Right ventricle myocardium inferior (tissue), 1 donor: ENCODE measurements at regions not wholly inside any gene's neighbourhood (a gene's known extent, or its start where the extent isn't known, plus 50 kb on each side); places are given as distances from the start of the nearest gene placed in this dataset.

Source experiments
- ATAC-seq: fragments of 200-7000 bp; cut with Tn5 transposase; one replicate; pipeline ENCODE4 v1.9.1; 2020; ENCODE audit warnings: mild to moderate bottlenecking, moderate library complexity
- DNase-seq: peaks from one replicate; pipeline ENCODE4 v3.0.0; 2021; ENCODE audit errors: missing footprints
- intact Hi-C: fragments of 100-400 bp; cut with DNase I; formaldehyde crosslinking; loops from one replicate; pipeline ENCODE4 v1.11.0; 2022
- donor health status: DM: no; HTN: yes; CAD: no; lungs with severe emphysema.

GRCh38 chr13:78258304-78258703 lies 339.7 kb upstream of the EDNRB start:
- no peak for ATAC-seq
- DNase-seq: no peak
- intact Hi-C loops: no loop called here

DNA sequence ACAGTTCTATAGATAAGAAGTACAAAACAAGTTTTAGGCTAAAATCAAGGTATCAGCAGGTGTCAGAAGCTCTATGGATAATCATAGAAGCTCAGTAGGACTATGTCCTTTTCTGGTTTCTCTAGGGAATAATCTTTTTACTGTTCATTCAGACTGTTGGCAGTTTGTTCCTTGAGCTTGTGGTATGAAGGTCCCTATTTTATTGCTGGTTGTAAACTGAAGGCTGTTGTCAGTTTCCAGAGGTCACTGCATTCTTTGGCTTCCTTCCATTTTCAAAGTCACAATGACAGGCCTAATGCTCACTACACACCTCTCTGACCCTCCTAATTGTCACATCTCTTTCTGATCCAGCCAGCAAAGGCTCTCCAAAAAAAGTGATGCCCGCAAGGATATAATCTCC lies 337.9 kb upstream of the EDNRB start:
- intact Hi-C loops: no loop called here
- ATAC-seq (no peak), DNase-seq (no peak)

DNA sequence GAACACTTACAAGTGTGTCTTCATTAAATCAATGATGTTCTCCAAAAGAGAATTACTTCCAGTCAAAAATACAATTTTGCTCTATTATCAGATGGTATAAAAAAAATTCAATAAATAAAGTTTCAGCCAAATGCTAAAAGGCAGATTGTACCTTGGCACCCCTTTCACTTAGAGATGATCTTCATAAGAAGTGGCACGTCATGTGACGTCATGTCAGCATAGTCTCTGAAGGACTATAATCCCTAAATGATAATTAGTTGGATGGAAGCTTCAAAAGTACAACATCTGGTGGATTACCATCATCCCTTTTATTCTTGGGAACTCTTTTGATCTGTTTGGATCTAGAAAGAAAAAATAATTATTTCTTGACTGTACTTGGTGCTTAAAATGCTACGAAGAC lies 335.5 kb upstream of the EDNRB start:
- DNase-seq: no peak
- no peak for ATAC-seq
- intact Hi-C loops: no loop called here

DNA sequence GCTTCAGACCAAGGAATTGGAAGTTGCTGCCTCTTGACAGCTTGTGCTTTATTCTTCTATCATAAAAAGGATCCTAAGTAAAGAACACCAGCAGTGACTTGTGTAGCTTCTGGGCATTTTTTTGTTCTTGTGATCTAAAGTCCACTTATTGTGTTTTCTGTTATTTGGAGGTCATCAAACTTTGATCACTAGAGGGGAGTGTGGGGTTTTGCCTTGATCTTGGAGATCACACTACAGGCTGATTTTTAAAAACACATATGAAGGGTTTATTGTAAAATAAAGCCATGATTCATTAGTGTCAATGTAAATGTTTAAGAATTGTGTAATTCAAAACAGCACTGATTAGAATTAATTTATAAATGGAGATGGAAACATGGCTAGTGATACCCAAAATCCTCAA lies 328.7 kb upstream of the EDNRB start:
- intact Hi-C loops: loop anchor here (10.0 kb wide), 1 partner anchor 437 kb away; no protein-coding TSS in a partner anchor
- no peak for ATAC-seq
- no peak for DNase-seq

- DNase-seq: peak; percentile 40
- no peak for ATAC-seq
- intact Hi-C loops: loop anchor here (5.0 to 10.0 kb wide), 2 partner anchors 443 to 736 kb away; no protein-coding TSS in a partner anchor
Measured at GRCh38 chr13:78241278-78241919, 322.8 kb upstream of the EDNRB start.

DNA sequence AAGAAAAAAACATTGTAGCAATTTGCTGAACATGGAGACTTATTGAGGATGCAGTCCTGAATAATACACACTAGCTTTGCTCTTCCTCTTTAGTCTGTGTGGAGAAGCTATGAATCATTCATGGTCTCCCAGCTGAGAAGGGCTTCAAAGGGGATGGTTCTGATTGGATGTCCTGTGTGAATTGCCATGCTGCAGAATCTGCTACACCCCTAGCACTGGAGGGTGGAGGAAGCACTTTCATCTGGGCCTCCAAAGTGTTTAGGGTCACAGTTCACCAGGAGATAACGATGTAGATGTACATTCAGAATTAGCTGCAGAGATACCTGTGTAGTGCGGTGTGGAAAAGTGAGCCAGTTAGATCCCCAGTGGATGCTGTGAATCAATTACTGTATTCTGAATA lies 321.1 kb upstream of the EDNRB start:
- DNase-seq (no peak), ATAC-seq (no peak)
- intact Hi-C loops: loop anchor here (5.0 to 10.0 kb wide), 2 partner anchors 445 to 738 kb away; no protein-coding TSS in a partner anchor

DNA sequence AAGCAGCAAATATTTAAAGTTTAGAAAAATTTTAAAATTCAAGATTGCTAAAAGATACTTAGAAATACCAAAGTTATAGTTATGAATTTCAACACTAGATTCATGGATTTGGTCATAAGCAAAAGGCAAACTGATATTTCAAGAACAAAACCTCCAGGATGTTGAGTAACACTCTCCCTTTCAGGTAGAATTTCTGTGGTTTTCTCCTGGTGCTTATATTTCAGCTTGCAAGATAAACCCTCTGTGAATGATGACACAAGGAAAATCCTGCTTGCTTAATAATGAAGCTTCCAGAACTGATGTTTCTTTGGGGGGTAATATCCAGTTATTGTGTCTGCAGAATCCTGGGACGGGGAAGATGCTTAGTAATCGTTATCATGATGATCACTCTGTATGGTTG lies 320.3 kb upstream of the EDNRB start:
- ATAC-seq (no peak), DNase-seq (no peak)
- intact Hi-C loops: no loop called here

DNA sequence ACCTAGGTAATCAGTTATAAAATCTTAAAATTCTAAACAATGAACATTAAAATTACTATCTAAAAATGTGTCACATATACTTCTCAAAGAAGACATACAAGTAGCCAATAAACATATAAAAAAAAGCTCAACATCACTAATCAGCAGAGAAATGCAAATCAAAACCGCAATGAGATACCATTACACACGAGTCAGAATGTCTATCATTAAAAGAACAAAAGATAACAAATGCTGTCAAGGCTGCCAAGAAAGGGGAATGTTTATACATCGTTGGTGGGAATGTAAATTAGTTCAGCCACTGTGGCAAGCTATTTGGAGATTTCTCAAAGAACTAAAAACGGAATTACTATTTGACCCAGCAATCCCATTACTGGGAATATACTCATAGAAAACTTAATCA lies 310.3 kb upstream of the EDNRB start:
- no peak for ATAC-seq
- intact Hi-C loops: no loop called here
- no peak for DNase-seq

GRCh38 chr13:78228211-78228610 lies 309.6 kb upstream of the EDNRB start:
- DNase-seq: no peak
- ATAC-seq: no peak
- intact Hi-C loops: no loop called here

- DNase-seq (no peak), ATAC-seq (no peak)
- intact Hi-C loops: no loop called here
Measured at GRCh38 chr13:78227709-78228108, 309.1 kb upstream of the EDNRB start.

GRCh38 chr13:78215458-78216108 lies 297.0 kb upstream of the EDNRB start:
- intact Hi-C loops: no loop called here
- no peak for DNase-seq
- ATAC-seq: no peak

- intact Hi-C loops: no loop called here
- ATAC-seq (no peak), DNase-seq (no peak)
Measured at GRCh38 chr13:78201411-78201810, 282.8 kb upstream of the EDNRB start.

GRCh38 chr13:78198821-78199220 lies 280.2 kb upstream of the EDNRB start:
- ATAC-seq: no peak
- intact Hi-C loops: no loop called here
- DNase-seq: no peak

GRCh38 chr13:78198419-78198818 lies 279.8 kb upstream of the EDNRB start:
- ATAC-seq (no peak), DNase-seq (no peak)
- intact Hi-C loops: no loop called here

GRCh38 chr13:78197231-78197630 lies 278.6 kb upstream of the EDNRB start:
- DNase-seq (no peak), ATAC-seq (no peak)
- intact Hi-C loops: no loop called here

DNA sequence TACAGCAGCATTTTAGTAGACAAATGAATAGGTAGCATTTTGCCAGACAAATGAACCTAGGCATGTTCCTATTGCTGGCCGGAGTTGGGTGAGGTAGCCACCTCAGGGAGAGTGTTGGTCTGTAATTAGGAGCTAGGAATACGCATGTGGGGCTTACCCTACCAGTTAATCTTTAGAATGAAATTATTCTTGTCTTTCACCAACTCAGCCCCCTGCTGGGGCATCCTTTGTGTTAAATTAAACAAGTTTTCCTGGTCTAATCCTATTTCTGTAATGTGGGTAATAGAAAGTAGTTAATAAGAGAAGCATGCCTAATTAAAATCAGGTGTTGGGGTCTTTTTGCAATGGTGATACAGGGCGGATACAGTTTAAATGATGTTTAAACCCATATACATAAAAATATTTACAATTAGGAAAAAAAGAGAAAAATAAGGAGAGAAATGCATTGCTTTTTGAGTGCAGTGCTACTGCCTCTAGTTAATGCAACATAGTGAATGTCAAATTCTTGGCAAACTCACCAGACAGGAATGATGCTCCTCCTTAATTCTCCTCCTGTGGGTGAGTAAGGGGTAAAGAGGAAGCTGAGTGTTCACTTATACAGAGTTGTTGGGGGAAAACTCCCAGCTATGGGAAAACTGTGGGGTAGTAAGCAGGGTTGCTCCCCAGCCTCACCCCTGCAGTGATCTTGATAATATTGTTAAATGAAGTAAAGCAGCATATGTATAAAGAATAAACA lies 276.4 kb upstream of the EDNRB start:
- ATAC-seq (no peak), DNase-seq (no peak)
- intact Hi-C loops: no loop called here

DNA sequence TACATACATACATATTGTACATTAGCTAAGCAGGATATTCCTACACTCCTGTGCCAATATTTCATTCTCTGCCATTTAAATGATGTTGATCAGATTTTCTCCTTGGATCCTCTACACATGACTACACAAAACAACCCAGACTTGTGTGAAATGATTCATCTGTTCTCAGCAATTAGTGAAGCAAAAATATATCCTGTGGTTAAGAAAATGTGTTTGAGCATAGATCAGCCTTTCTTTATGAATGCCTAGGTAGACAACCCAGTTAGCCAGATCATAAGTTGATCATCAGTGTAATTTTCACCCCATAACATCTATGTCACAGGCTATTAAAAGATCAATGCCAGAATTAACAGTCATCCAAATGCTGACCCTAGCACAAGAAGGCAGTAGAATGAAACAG lies 275.2 kb upstream of the EDNRB start:
- ATAC-seq (no peak), DNase-seq (no peak)
- intact Hi-C loops: no loop called here

DNA sequence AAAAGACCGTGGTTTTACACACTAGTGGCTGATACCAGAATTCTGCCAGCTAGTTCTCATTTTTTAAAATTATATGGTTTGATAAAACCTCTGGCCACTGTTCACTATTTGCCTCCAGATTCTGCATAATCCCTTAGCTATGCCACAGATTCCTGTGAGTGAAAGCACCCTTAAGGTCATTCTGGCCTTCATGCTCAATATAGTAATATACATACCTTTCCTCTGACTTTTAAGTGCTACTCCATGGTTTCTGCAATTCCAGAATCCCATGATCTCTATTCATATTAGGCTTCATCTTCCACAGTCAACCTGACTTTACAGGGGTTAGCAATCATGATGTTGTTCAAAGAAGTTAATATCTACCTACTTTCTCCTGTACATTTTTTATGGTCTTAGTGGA lies 274.1 kb upstream of the EDNRB start:
- intact Hi-C loops: no loop called here
- no peak for DNase-seq
- ATAC-seq: no peak

DNA sequence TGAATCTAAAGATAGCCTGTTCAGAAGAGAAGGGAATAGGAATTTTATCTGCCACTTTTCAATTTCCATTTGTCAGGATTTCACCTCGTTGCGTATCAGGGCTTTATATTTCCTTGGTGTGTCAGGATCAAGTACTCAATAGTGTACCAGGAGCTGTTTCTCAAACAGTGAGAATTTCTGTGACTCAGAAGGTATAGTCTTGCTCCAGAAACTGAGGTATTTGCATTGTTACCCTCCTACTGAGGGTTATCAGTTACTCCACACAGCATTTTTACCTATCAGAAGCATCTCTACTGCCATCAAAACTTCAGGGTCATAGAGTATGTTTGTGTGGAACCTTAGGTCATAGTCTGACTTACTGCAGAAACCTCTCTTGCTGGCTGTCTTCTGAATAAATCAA lies 271.7 kb upstream of the EDNRB start:
- intact Hi-C loops: no loop called here
- ATAC-seq: no peak
- no peak for DNase-seq

DNA sequence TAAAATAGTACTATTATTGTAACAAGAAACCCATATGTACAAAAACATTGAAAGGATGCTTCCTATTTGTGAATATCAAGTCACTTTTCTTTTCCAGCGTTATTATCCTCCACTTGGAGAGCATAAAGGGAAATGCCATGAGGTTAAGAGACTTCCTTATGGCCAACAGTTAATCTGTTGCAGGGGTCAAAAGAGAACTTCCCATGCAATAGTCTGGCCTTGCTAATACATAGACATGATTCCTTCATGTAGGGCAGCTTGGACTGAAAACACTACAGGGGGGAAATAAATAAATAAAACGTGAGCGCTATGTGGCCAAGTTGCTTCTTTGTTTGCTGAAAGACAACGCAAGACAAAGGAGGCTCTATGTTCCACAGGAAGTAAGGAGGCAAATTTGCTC lies 269.1 kb upstream of the EDNRB start:
- DNase-seq (no peak), ATAC-seq (no peak)
- intact Hi-C loops: no loop called here
